K562 (cell line): ENCODE measurements at regions not wholly inside any gene's neighbourhood (a gene's known extent, or its start where the extent isn't known, plus 50 kb on each side); places are given as distances from the start of the nearest gene placed in this dataset.

Source experiments
- ATAC-seq: fragments of 200-7000 bp; cut with Tn5 transposase; 3 replicates; pipeline ENCODE4 v1.9.1; 2020; ENCODE audit warnings: moderate library complexity
- BruUV-seq: library from RNA; stranded (reverse); fragments of 400-500 nt; replicated peaks from 2 replicates; lab custom pipeline; 2021; lab: Mats Ljungman, UMichigan
- CTCF ChIA-PET: fragments of 300-600 bp; formaldehyde crosslinking; extraction: SDS; loops from one replicate; lab custom pipeline; 2021; ENCODE audit warnings: low intra/inter-chr PET ratio; lab: Yijun Ruan, JAX
- POLR2A ChIA-PET: fragments of 300-600, 350-650 bp; sonication (Branson Sonifier 250); formaldehyde crosslinking; extraction: SDS; loops from one replicate; lab custom pipeline; 2021; ENCODE audit warnings: antibody characterized with exemption, inconsistent platforms; lab: Yijun Ruan, JAX
- DNase-seq, 4 experiments: peaks; one replicate each; pipeline versions ENCODE4 v3.0.0 to v3.0.0-alpha.2; 2011 to 2018; ENCODE audit warnings: low spot score in 3 of 4, mixed read lengths in 3 of 4; ENCODE audit errors: extremely low read depth in 1 of 4
- FAIRE-seq: peaks from 2 replicates; lab custom pipeline; 2011; peaks lifted over from hg19 to GRCh38; lab: Jason Lieb, UNC
- H2AFZ ChIP-seq: 2 replicates; pipeline ENCODE4 v1.6.0; 2011; ENCODE audit warnings: low read depth, low read length, control low read depth, inconsistent platforms
- H3K27ac ChIP-seq: fragments of 200-600 bp; 3 replicates; pipeline ENCODE4 v1.8.0; 2011; ENCODE audit warnings: low read depth, mild to moderate bottlenecking, control low read depth, inconsistent platforms, low read length, moderate library complexity, mixed read lengths; ENCODE audit errors: extremely low read depth
- H3K27me3 ChIP-seq, 2 experiments: fragments of 300-600 bp in 1 of 2; 2 replicates in 1 of 2; 3 replicates in 1 of 2; pipeline versions ENCODE4 v1.6.0 to v1.8.0; 2011; ENCODE audit warnings: inconsistent platforms in 2 of 2, low read length in 2 of 2, mild to moderate bottlenecking in 1 of 2, mixed read lengths in 1 of 2, moderate library complexity in 1 of 2; ENCODE audit not compliant: control insufficient read depth in 2 of 2, insufficient read depth in 2 of 2
- H3K36me3 ChIP-seq: fragments of 300-600 bp; 3 replicates; pipeline ENCODE4 v1.8.0; 2011; ENCODE audit warnings: mild to moderate bottlenecking, low read length, inconsistent platforms; ENCODE audit not compliant: control insufficient read depth, insufficient read depth
- H3K4me1 ChIP-seq, 2 experiments: fragments of 200-600 bp in 1 of 2; replicated peaks in 1 of 2; 2 replicates in 1 of 2; 3 replicates in 1 of 2; pipeline versions ENCODE4 v1.5.1 to v1.8.0; 2011; ENCODE audit warnings: inconsistent platforms in 2 of 2, low read length in 2 of 2, mild to moderate bottlenecking in 1 of 2, mixed read lengths in 1 of 2, moderate library complexity in 1 of 2; ENCODE audit not compliant: control insufficient read depth in 2 of 2, insufficient read depth in 2 of 2
- H3K4me2 ChIP-seq: 2 replicates; pipeline ENCODE4 v1.6.1; 2011; ENCODE audit warnings: low read length, control low read depth, inconsistent platforms, mixed read lengths; ENCODE audit not compliant: insufficient read depth
- H3K4me3 ChIP-seq: fragments of 200-600 bp; sonication (generic), shearing (Covaris generic); 2 replicates; pipeline ENCODE4 v1.5.1; 2016; ENCODE audit warnings: control low read depth, inconsistent platforms
- H3K79me2 ChIP-seq: fragments of 200-600 bp; 3 replicates; pipeline ENCODE4 v1.8.0; 2011; ENCODE audit warnings: low read length, inconsistent platforms; ENCODE audit not compliant: control insufficient read depth, insufficient read depth
- H3K9ac ChIP-seq, 2 experiments: 2 replicates each; pipeline versions ENCODE4 v1.6.0 to v1.6.1; 2011; ENCODE audit warnings: low read depth in 2 of 2, low read length in 2 of 2, control low read depth in 1 of 2, inconsistent platforms in 1 of 2, mild to moderate bottlenecking in 1 of 2, mixed read lengths in 1 of 2; ENCODE audit not compliant: insufficient read depth in 1 of 2
- H3K9me1 ChIP-seq: one replicate; pipeline ENCODE4 v1.6.0; 2011; ENCODE audit warnings: inconsistent platforms, mild to moderate bottlenecking, low read length, moderate library complexity; ENCODE audit not compliant: control insufficient read depth, insufficient read depth
- H3K9me3 ChIP-seq: replicated peaks from 2 replicates; pipeline ENCODE4 v1.5.1; 2011; ENCODE audit warnings: low read depth, low read length, inconsistent platforms; ENCODE audit not compliant: control insufficient read depth, insufficient read depth
- H4K20me1 ChIP-seq: replicated peaks from 2 replicates; pipeline ENCODE4 v1.6.1; 2011; ENCODE audit warnings: low read length, inconsistent platforms, mixed read lengths; ENCODE audit not compliant: control insufficient read depth, insufficient read depth
- NFYB ChIP-seq: IDR thresholded peaks from 2 replicates; pipeline ENCODE4 v1.6.1; 2011; ENCODE audit warnings: mild to moderate bottlenecking, moderate library complexity; ENCODE audit not compliant: insufficient read length; ENCODE audit errors: extremely low read depth
- PPARD ChIP-seq: fragments of 250-450 bp; sonication (Bioruptor Pico); IDR thresholded peaks from 2 replicates; pipeline ENCODE4 v1.8.0; 2022; ENCODE audit warnings: inconsistent platforms, mild to moderate bottlenecking, moderate library complexity
- SAFB ChIP-seq: fragments of 200-400 bp; formaldehyde crosslinking; IDR thresholded peaks from 2 replicates; pipeline ENCODE4 v1.6.1; 2017; ENCODE audit warnings: low read depth, low read length, borderline replicate concordance
- TFAM ChIP-seq: fragments of 250-450 bp; sonication (Bioruptor Pico); conservative IDR thresholded peaks from 2 replicates; pipeline ENCODE4 v1.5.0; 2021; ENCODE audit warnings: mild to moderate bottlenecking, moderate library complexity
- ZNF174 ChIP-seq: fragments of 250-450 bp; sonication (Bioruptor Pico); IDR thresholded peaks from 2 replicates; pipeline ENCODE4 v1.4.0; 2020; ENCODE audit warnings: mild to moderate bottlenecking
- ZNF316 ChIP-seq: fragments of 450-650 bp; IDR thresholded peaks from 2 replicates; pipeline ENCODE4 v1.6.1; 2016
- WGBS: fragments of 100-300 bp; shearing (Covaris generic); methylation state at CpG from one replicate; pipeline ENCODE4 v1.1.6; 2016; ENCODE audit warnings: low coverage, mixed read lengths; ENCODE audit not compliant: insufficient coverage; ENCODE audit errors: missing lambda C conversion rate; 5-methylcytosine and 5-hydroxymethylcytosine counted together
- in situ Hi-C: fragments of 300-500 bp; cut with MboI; formaldehyde crosslinking; loops from 4 replicates; pipeline ENCODE4 v1.15.0; 2018; ENCODE audit warnings: inconsistent platforms, mixed read lengths
- intact Hi-C: fragments of 100-400 bp; cut with micrococcal nuclease; formaldehyde crosslinking; loops from 2 replicates; pipeline ENCODE4 v1.14.2; 2022
- TF ChIP-seq, protein P1 (sequence below): fragments of 450-650 bp; IDR thresholded peaks from 2 replicates; pipeline ENCODE4 v1.6.1; 2016; ENCODE audit warnings: antibody characterized with exemption
- TF ChIP-seq, protein P2 (sequence below): fragments of 250-450 bp; sonication (Bioruptor Pico); IDR thresholded peaks from 2 replicates; pipeline ENCODE4 v1.4.0; 2020; ENCODE audit warnings: mild to moderate bottlenecking, moderate library complexity

DNA sequence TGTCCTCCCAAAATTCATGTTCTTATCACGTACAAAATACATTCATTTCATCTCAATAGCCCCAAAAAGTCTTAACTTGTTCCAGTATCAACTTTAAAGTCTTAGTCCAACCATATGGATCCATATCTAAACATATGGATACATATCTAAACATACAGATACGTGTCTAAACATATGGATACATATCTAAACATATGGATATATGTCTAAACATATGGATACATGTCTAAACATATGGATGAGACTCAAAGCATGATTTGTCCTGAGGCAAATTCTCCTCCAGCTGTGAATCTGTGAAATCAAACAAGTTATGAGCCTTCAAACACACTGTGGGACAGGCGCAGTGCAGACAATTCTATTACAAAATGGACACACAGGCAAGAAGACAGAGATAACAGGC is 709.0 kb downstream of the TBC1D22A start (continued):
- TF ChIP-seq NFYB (no peak), ZNF174 (CRISPR knock-in tag) (no peak), PPARD (CRISPR knock-in tag) (no peak), TFAM (CRISPR knock-in tag) (no peak)
- TF ChIP-seq, protein P1, sequence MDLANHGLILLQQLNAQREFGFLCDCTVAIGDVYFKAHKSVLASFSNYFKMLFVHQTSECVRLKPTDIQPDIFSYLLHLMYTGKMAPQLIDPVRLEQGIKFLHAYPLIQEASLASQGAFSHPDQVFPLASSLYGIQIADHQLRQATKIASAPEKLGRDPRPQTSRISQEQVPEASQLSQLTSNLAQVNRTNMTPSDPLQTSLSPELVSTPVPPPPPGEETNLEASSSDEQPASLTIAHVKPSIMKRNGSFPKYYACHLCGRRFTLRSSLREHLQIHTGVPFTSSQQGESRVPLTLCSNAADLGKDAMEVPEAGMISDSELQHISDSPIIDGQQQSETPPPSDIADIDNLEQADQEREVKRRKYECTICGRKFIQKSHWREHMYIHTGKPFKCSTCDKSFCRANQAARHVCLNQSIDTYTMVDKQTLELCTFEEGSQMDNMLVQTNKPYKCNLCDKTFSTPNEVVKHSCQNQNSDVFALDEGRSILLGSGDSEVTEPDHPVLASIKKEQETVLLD: no peak
- TF ChIP-seq, protein P2, sequence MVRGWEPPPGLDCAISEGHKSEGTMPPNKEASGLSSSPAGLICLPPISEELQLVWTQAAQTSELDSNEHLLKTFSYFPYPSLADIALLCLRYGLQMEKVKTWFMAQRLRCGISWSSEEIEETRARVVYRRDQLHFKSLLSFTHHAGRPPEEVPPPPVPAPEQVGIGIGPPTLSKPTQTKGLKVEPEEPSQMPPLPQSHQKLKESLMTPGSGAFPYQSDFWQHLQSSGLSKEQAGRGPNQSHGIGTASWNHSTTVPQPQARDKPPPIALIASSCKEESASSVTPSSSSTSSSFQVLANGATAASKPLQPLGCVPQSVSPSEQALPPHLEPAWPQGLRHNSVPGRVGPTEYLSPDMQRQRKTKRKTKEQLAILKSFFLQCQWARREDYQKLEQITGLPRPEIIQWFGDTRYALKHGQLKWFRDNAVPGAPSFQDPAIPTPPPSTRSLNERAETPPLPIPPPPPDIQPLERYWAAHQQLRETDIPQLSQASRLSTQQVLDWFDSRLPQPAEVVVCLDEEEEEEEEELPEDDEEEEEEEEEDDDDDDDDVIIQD (CRISPR knock-in tag): no peak

DNA sequence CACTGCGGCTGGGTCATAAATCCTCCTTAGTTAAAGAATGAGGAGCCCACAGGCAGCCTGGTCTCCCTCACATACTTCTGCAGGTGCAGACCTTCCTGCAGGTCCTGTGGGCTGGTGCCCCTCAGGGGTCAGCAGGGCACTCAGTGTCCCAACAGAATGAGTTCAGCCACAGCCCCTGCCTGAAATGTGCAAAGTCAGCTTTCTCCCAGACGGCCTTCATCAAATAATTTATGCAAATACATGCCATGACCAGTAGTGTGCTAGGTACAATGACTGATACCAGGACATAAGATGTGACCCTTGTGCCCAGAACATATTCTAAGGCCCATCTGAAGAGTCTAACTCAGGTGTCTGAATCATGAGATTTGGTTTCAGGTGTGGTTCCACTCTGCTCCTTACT is 703.4 kb downstream of the TBC1D22A start:
- intact Hi-C loops (no loop called here), in situ Hi-C loops (no loop called here)
- DNase-seq: no peak
- Histone ChIP-seq H4K20me1 (no peaks in the 10 kb centered on the region), H3K79me2 (no peaks in the 10 kb centered on the region), H3K9me1 (no peaks in the 10 kb centered on the region), H3K36me3 (no peaks in the 10 kb centered on the region), H2AFZ (no peak overlapping the region), H3K4me3 (no peak overlapping the region), H3K27me3 (no peaks in the 10 kb centered on the region; a peak in 1 of 5 replicates), H3K9ac (no peak overlapping the region), H3K9me3 (no peaks in the 10 kb centered on the region), H3K4me2 (no peak overlapping the region), H3K4me1 (no peaks in the 10 kb centered on the region), H3K27ac (no peak overlapping the region)
- 0% methylated on average over 2 of the region's 2 CpGs for WGBS
- BruUV-seq: no TSS peak
- FAIRE-seq: no peak
- no peak for ATAC-seq
- ChIA-PET POLR2A (no interaction called here), CTCF (no interaction called here)
- TF ChIP-seq SAFB (no peak), ZNF316 (peak; percentile 41; the same call in 1 of the 2 replicates)
